SK-N-SH (cell line): ENCODE measurements at regions not wholly inside any gene's neighbourhood (a gene's known extent, or its start where the extent isn't known, plus 50 kb on each side); places are given as distances from the start of the nearest gene placed in this dataset.

Source experiments
- CTCF ChIA-PET: fragments of 300-600, 350-600 bp; formaldehyde crosslinking; extraction: SDS; loops from one replicate; lab custom pipeline; 2021; lab: Yijun Ruan, JAX
- POLR2A ChIA-PET: fragments of 350-600 bp; sonication (Branson Sonifier 250); formaldehyde crosslinking; extraction: SDS; loops from one replicate; lab custom pipeline; 2020; ENCODE audit warnings: antibody characterized with exemption, inconsistent platforms; lab: Yijun Ruan, JAX
- DNase-seq: peaks from one replicate; pipeline ENCODE4 v3.0.0; 2012
- H2AFZ ChIP-seq: fragments of 200-600 bp; sonication (generic); 2 replicates; pipeline ENCODE4 v1.8.1; 2016; ENCODE audit warnings: antibody characterized with exemption, mild to moderate bottlenecking, low read depth
- H3F3A ChIP-seq: fragments of 200-600 bp; sonication (generic); replicated peaks from 2 replicates; pipeline ENCODE3; 2016; ENCODE audit warnings: antibody characterized with exemption, mild to moderate bottlenecking; ENCODE audit not compliant: insufficient read depth
- H3K27ac ChIP-seq, 2 experiments: fragments of 200-500 bp in 1 of 2; fragments of 200-600 bp in 1 of 2; sonication (Bioruptor generic) in 1 of 2; sonication (generic), shearing (Covaris generic) in 1 of 2; 2 replicates each; pipeline versions ENCODE4 v1.5.1 to v1.6.1; 2014 to 2016; ENCODE audit warnings: low read depth in 2 of 2, inconsistent platforms in 1 of 2, low read length in 1 of 2, mild to moderate bottlenecking in 1 of 2, mixed read lengths in 1 of 2
- H3K27me3 ChIP-seq: fragments of 200-600 bp; sonication (generic), shearing (Covaris generic); 2 replicates; pipeline ENCODE4 v1.6.1; 2016; ENCODE audit warnings: mixed run types; ENCODE audit not compliant: insufficient read depth
- H3K36me3 ChIP-seq, 2 experiments: fragments of 200-500 bp in 1 of 2; fragments of 200-600 bp in 1 of 2; sonication (Bioruptor generic) in 1 of 2; sonication (generic) in 1 of 2; replicated peaks in 1 of 2; 2 replicates each; pipeline versions ENCODE3 to v1.5.1; 2014 to 2016; ENCODE audit warnings: low read length in 1 of 2, mild to moderate bottlenecking in 1 of 2; ENCODE audit not compliant: insufficient read depth in 2 of 2, control insufficient read depth in 1 of 2
- H3K4me1 ChIP-seq, 2 experiments: fragments of 200-500 bp in 1 of 2; fragments of 200-600 bp in 1 of 2; sonication (Bioruptor generic) in 1 of 2; sonication (generic), shearing (Covaris generic) in 1 of 2; 2 replicates each; pipeline versions ENCODE4 v1.5.1 to v1.6.1; 2014 to 2016; ENCODE audit warnings: low read depth in 1 of 2, low read length in 1 of 2, mixed run types in 1 of 2; ENCODE audit not compliant: insufficient read depth in 2 of 2, control insufficient read depth in 1 of 2
- H3K4me2 ChIP-seq: fragments of 200-600 bp; sonication (generic), shearing (Covaris generic); 2 replicates; pipeline ENCODE4 v1.6.1; 2017; ENCODE audit warnings: mixed run types
- H3K4me3 ChIP-seq, 2 experiments: fragments of 200-500 bp in 1 of 2; fragments of 200-600 bp in 1 of 2; sonication (Bioruptor generic) in 1 of 2; sonication (generic), shearing (Covaris generic) in 1 of 2; 2 replicates each; pipeline versions ENCODE4 v1.5.1 to v1.8.1; 2014 to 2016; ENCODE audit warnings: low read depth in 2 of 2, inconsistent platforms in 1 of 2, low read length in 1 of 2, mild to moderate bottlenecking in 1 of 2, mixed read lengths in 1 of 2, moderate library complexity in 1 of 2
- H3K79me2 ChIP-seq: fragments of 200-600 bp; sonication (generic); 2 replicates; pipeline ENCODE4 v1.8.1; 2017; ENCODE audit warnings: mild to moderate bottlenecking; ENCODE audit not compliant: insufficient read depth
- H3K9ac ChIP-seq: fragments of 200-600 bp; sonication (generic); 2 replicates; pipeline ENCODE4 v1.6.1; 2017; ENCODE audit warnings: mixed run types
- H3K9me2 ChIP-seq: fragments of 200-600 bp; sonication (generic); 2 replicates; pipeline ENCODE4 v1.6.1; 2017; ENCODE audit warnings: mixed run types
- H3K9me3 ChIP-seq: fragments of 200-600 bp; sonication (generic); 2 replicates; pipeline ENCODE4 v1.6.1; 2017; ENCODE audit warnings: mixed run types, mild to moderate bottlenecking, moderate library complexity
- H4K20me1 ChIP-seq: fragments of 200-600 bp; sonication (generic); 2 replicates; pipeline ENCODE4 v1.6.1; 2017; ENCODE audit warnings: mild to moderate bottlenecking, mixed run types; ENCODE audit not compliant: insufficient read depth
- EP300 ChIP-seq, 2 experiments: IDR thresholded peaks; 2 replicates each; pipeline versions ENCODE4 v1.4.0 to v1.6.1; 2012; ENCODE audit warnings: borderline replicate concordance in 1 of 2, low read depth in 1 of 2, low read length in 1 of 2
- FOXJ3 ChIP-seq: sonication (generic); formaldehyde crosslinking; IDR thresholded peaks from 2 replicates; pipeline ENCODE4 v1.5.1; 2020; ENCODE audit warnings: mild to moderate bottlenecking, missing genetic modification reagents
- FOXM1 ChIP-seq: IDR thresholded peaks from 2 replicates; pipeline ENCODE4 v1.4.0; 2012; ENCODE audit warnings: low read depth, mild to moderate bottlenecking
- JUND ChIP-seq: IDR thresholded peaks from 2 replicates; pipeline ENCODE4 v1.4.0; 2012
- MXI1 ChIP-seq: IDR thresholded peaks from 2 replicates; pipeline ENCODE4 v1.6.1; 2012; ENCODE audit warnings: mild to moderate bottlenecking, low read depth, low read length, improper control_type of control experiment
- NFIC ChIP-seq: IDR thresholded peaks from 2 replicates; pipeline ENCODE4 v1.4.0; 2012; ENCODE audit warnings: borderline replicate concordance
- RAD21 ChIP-seq: IDR thresholded peaks from 2 replicates; pipeline ENCODE4 v1.6.1; 2012; ENCODE audit warnings: mild to moderate bottlenecking, low read length
- RFX5 ChIP-seq: IDR thresholded peaks from 2 replicates; pipeline ENCODE4 v1.6.1; 2012; ENCODE audit warnings: mild to moderate bottlenecking, improper control_type of control experiment, low read length
- RXRA ChIP-seq: IDR thresholded peaks from 2 replicates; pipeline ENCODE4 v1.4.0; 2012; ENCODE audit warnings: low read depth, mild to moderate bottlenecking, borderline replicate concordance
- SIN3A ChIP-seq: IDR thresholded peaks from 2 replicates; pipeline ENCODE4 v1.6.1; 2012; ENCODE audit warnings: low read depth, mild to moderate bottlenecking, low read length, moderate library complexity, borderline replicate concordance
- TAF1 ChIP-seq: IDR thresholded peaks from 2 replicates; pipeline ENCODE4 v1.6.1; 2012; ENCODE audit warnings: low read depth, mild to moderate bottlenecking, low read length, moderate library complexity, borderline replicate concordance
- TCF12 ChIP-seq: IDR thresholded peaks from 2 replicates; pipeline ENCODE4 v1.4.0; 2012
- TEAD4 ChIP-seq: IDR thresholded peaks from 2 replicates; pipeline ENCODE4 v1.4.0; 2012; ENCODE audit warnings: mild to moderate bottlenecking, borderline replicate concordance; ENCODE audit not compliant: insufficient read depth
- YY1 ChIP-seq: IDR thresholded peaks from 2 replicates; pipeline ENCODE4 v1.4.0; 2012; ENCODE audit warnings: low read depth, mild to moderate bottlenecking
- WGBS: methylation state at CpG from one replicate; pipeline ENCODE4 v1.1.6; 2017; ENCODE audit warnings: low lambda C conversion rate; 5-methylcytosine and 5-hydroxymethylcytosine counted together
- TF ChIP-seq, protein P1 (sequence below): IDR thresholded peaks from 2 replicates; pipeline ENCODE4; 2012
- TF ChIP-seq, protein P2 (sequence below): IDR thresholded peaks from 2 replicates; pipeline ENCODE4 v1.4.0; 2012; ENCODE audit warnings: low read depth, borderline replicate concordance
- TF ChIP-seq, protein P3 (sequence below): IDR thresholded peaks from 2 replicates; pipeline ENCODE4 v1.4.0; 2012; ENCODE audit warnings: low read depth
- TF ChIP-seq, protein P4 (sequence below): fragments of 150-350 bp; IDR thresholded peaks from 2 replicates; pipeline ENCODE4 v1.6.1; 2016; ENCODE audit warnings: mild to moderate bottlenecking, low read depth, low read length
- TF ChIP-seq, protein P5 (sequence below): IDR thresholded peaks from 2 replicates; pipeline ENCODE4 v1.4.0; 2012; ENCODE audit warnings: low read depth, borderline replicate concordance

DNA sequence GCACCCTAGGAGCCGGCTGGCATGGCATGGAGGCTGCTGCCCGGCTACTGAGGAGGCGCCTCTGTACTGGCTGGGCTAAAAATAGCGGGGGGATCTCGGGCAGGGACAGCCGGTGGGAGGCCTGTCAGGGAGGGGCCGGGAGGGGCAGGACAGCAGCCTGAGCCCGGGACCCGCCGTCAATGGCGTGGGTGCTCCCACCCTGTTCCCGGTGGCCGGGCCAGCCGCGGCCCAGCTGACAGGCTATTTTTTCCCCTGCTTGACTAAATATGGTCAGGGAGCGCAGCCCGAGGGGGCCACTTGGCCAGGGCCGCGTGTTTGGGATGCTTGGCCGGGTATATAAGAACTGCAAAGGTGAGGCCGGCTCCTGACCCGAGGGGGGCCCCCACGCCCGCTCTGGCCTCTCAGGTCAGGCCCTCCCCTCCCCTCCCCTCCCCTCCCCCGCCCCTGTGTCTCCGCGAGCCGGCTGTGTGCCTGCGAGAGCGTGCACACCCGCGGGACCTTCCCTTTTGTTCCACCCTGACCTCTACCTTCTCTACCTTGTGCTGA, 74.4 kb upstream of the GATA5 start (continued):
- TF ChIP-seq JUND = no peak
- no peak for TF ChIP-seq RFX5
- no peak for TF ChIP-seq TAF1
- TF ChIP-seq EP300 (IDR thresholded peaks at IDR 0.05; ENCODE audit: borderline replicate concordance in 1 of 2, low read depth in 1 of 2, low read length in 1 of 2) = no peak

DNA sequence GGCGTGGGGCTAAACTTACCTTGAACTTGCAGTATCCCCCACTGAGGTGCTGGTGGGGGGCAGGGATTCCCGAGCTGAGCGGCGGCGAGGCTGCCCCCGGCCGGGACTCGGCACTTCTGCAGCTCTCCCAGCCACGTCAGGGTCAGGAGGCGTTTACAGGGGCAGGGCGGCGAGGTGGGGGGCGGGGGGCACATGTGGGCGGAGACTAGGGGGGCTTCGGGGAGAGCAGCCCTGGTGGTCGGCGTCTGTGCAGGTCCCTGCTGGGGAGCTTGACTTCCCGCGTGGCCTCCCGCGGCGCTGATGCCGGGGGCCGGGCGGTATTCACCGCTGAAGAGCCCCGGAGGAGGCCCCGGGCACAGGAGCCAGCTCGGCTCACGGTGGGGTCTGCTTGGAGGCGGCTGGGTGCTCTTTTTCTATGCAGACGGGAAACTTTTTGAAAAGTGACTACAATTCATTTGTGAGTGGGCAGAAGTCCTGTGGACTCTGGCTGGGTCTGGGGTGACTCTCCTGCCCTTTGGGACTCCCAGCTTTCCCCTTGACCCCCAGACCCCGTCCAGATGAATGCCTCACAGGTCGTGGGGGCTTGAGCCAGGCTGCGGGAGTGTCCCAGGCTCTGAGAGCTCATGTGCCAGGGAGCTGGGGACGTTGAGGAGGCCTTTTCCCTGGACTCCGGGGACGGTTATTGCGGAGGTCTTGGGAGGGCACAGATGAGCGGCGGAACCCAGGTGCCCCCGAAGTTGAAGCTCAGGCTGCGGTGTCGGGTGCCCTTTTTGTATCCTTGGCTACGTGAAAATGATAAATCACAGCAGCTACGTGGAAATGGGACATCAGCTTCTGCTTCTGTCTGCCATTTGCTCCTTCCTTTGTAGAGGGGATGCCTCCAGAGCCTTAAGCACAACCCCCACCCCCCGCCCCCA, 75.9 kb upstream of the GATA5 start:
- H3K9me2 ChIP-seq = no peaks in the 10 kb centered on the region
- H3K4me2 ChIP-seq = no peak overlapping the region
- H3K4me1 ChIP-seq = peaks cover 0 to 25% of the 10 kb centered on the region in 2 experiments; a peak in 1 of 4 replicates
- DNase-seq = peak; percentile 77
- ChIA-PET CTCF (interaction anchor here (0.7 to 3.4 kb wide), 5 partner anchors 11 to 81 kb away, joined by 3 to 15 read pairs (median 3); no protein-coding TSS in a partner anchor), POLR2A (no interaction called here)
- no peak overlapping the region for H3K9ac ChIP-seq
- H3K4me3 ChIP-seq = peak overlapping the region in 1 of 2 experiments; percentile 24; a peak in 1 of 4 replicates
- TF ChIP-seq TCF12 = no peak
- no peak for TF ChIP-seq RXRA
- no peak for TF ChIP-seq EP300 (IDR thresholded peaks at IDR 0.05; ENCODE audit: borderline replicate concordance in 1 of 2, low read depth in 1 of 2, low read length in 1 of 2)
- TF ChIP-seq FOXJ3 (CRISPR knock-in tag) = no peak
- TF ChIP-seq SIN3A = no peak
- no peaks in the 10 kb centered on the region for H3K36me3 ChIP-seq
- H3K27me3 ChIP-seq = peaks cover 27% of the 10 kb centered on the region
- H4K20me1 ChIP-seq = no peaks in the 10 kb centered on the region
- no peaks in the 10 kb centered on the region for H3K9me3 ChIP-seq
- no peak overlapping the region for H3K27ac ChIP-seq
- WGBS = 68% methylated on average over 16 of the region's 47 CpGs
- no peak overlapping the region for H2AFZ ChIP-seq
- H3F3A ChIP-seq = no peaks in the 10 kb centered on the region
- no peaks in the 10 kb centered on the region for H3K79me2 ChIP-seq

DNA sequence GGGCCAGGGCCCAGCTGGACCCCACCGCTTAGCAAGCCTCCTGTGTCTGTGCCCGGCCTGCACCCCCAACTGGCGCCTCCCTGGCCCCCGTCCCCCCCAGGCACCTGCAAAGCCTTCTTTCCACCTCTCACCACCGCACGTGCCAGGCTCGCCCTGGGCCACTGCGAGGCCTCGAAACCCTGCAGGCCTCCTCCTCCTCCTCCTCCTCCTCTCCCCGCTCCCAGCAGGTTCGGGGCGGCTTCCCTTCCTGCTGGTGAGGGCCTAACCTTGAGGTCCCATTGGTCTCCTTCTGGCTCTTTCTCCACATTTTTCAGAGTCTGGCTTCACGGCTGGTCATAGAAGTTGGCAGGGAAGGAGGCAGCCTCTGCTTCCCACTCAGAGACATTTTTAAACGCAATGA, 76.8 kb upstream of the GATA5 start:
- Histone ChIP-seq H3K4me3 (no peak overlapping the region), H3K79me2 (no peaks in the 10 kb centered on the region), H3K4me2 (no peak overlapping the region), H3K9me2 (no peaks in the 10 kb centered on the region), H3F3A (no peaks in the 10 kb centered on the region), H4K20me1 (no peaks in the 10 kb centered on the region), H3K9me3 (no peaks in the 10 kb centered on the region), H3K36me3 (no peaks in the 10 kb centered on the region), H3K27ac (no peak overlapping the region), H2AFZ (no peak overlapping the region), H3K9ac (no peak overlapping the region), H3K27me3 (peaks cover 27% of the 10 kb centered on the region), H3K4me1 (peaks cover 0 to 23% of the 10 kb centered on the region in 2 experiments; a peak in 1 of 4 replicates)
- no peak for DNase-seq
- WGBS = 78% methylated on average over 13 of the region's 14 CpGs
- CTCF ChIA-PET = interaction anchor here (1.2 to 3.4 kb wide), 3 partner anchors 10 to 64 kb away, joined by 3 to 15 read pairs (median 12); no protein-coding TSS in a partner anchor
- POLR2A ChIA-PET = no interaction called here
- TF ChIP-seq FOXJ3 (CRISPR knock-in tag) (no peak), RAD21 (no peak), YY1 (no peak), TAF1 (no peak), EP300 (IDR thresholded peaks at IDR 0.05; ENCODE audit: borderline replicate concordance in 1 of 2, low read depth in 1 of 2, low read length in 1 of 2) (no peak), NFIC (no peak), RFX5 (no peak), MXI1 (no peak), FOXM1 (no peak), TEAD4 (no peak)
- TF ChIP-seq, protein P1, sequence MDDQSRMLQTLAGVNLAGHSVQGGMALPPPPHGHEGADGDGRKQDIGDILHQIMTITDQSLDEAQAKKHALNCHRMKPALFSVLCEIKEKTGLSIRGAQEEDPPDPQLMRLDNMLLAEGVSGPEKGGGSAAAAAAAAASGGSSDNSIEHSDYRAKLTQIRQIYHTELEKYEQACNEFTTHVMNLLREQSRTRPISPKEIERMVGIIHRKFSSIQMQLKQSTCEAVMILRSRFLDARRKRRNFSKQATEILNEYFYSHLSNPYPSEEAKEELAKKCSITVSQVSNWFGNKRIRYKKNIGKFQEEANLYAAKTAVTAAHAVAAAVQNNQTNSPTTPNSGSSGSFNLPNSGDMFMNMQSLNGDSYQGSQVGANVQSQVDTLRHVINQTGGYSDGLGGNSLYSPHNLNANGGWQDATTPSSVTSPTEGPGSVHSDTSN = no peak
- TF ChIP-seq, protein P2, sequence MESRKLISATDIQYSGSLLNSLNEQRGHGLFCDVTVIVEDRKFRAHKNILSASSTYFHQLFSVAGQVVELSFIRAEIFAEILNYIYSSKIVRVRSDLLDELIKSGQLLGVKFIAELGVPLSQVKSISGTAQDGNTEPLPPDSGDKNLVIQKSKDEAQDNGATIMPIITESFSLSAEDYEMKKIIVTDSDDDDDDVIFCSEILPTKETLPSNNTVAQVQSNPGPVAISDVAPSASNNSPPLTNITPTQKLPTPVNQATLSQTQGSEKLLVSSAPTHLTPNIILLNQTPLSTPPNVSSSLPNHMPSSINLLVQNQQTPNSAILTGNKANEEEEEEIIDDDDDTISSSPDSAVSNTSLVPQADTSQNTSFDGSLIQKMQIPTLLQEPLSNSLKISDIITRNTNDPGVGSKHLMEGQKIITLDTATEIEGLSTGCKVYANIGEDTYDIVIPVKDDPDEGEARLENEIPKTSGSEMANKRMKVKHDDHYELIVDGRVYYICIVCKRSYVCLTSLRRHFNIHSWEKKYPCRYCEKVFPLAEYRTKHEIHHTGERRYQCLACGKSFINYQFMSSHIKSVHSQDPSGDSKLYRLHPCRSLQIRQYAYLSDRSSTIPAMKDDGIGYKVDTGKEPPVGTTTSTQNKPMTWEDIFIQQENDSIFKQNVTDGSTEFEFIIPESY = no peak
- TF ChIP-seq, protein P3, sequence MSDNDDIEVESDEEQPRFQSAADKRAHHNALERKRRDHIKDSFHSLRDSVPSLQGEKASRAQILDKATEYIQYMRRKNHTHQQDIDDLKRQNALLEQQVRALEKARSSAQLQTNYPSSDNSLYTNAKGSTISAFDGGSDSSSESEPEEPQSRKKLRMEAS = no peak
- TF ChIP-seq, protein P4, sequence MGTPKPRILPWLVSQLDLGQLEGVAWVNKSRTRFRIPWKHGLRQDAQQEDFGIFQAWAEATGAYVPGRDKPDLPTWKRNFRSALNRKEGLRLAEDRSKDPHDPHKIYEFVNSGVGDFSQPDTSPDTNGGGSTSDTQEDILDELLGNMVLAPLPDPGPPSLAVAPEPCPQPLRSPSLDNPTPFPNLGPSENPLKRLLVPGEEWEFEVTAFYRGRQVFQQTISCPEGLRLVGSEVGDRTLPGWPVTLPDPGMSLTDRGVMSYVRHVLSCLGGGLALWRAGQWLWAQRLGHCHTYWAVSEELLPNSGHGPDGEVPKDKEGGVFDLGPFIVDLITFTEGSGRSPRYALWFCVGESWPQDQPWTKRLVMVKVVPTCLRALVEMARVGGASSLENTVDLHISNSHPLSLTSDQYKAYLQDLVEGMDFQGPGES = no peak
- TF ChIP-seq, protein P5, sequence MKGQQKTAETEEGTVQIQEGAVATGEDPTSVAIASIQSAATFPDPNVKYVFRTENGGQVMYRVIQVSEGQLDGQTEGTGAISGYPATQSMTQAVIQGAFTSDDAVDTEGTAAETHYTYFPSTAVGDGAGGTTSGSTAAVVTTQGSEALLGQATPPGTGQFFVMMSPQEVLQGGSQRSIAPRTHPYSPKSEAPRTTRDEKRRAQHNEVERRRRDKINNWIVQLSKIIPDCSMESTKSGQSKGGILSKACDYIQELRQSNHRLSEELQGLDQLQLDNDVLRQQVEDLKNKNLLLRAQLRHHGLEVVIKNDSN = no peak
